Neural cell (in vitro differentiated cells): ENCODE measurements at regions not wholly inside any gene's neighbourhood (a gene's known extent, or its start where the extent isn't known, plus 50 kb on each side); places are given as distances from the start of the nearest gene placed in this dataset.

Experiments
- H2AFZ ChIP-seq: fragments of 200-600, 300-800 bp; sonication (generic), shearing (Covaris generic); 2 replicates; pipeline ENCODE4 v1.6.0; 2014; ENCODE audit warnings: low read depth, mild to moderate bottlenecking, antibody characterized with exemption, low read length, moderate library complexity
- H3F3A ChIP-seq: fragments of 200-600 bp; shearing (Covaris generic); 2 replicates; pipeline ENCODE4 v1.6.1; 2016; ENCODE audit warnings: mild to moderate bottlenecking, moderate library complexity, mixed read lengths, antibody characterized with exemption, low read length; ENCODE audit not compliant: insufficient read depth, poor library complexity, severe bottlenecking
- H3K27ac ChIP-seq: fragments of 200-600, 300-800 bp; sonication (generic), shearing (Covaris generic); 2 replicates; pipeline ENCODE4 v1.5.1; 2014; ENCODE audit warnings: mild to moderate bottlenecking, low read length, moderate library complexity
- H3K27me3 ChIP-seq: fragments of 300-800, 200-600 bp; sonication (generic), shearing (Covaris generic); 2 replicates; pipeline ENCODE4 v1.6.0; 2014; ENCODE audit warnings: mild to moderate bottlenecking, low read depth, low read length, moderate library complexity; ENCODE audit not compliant: insufficient read depth
- H3K36me3 ChIP-seq: fragments of 300-800, 200-600 bp; sonication (generic), shearing (Covaris generic); 2 replicates; pipeline ENCODE4 v1.5.1; 2014; ENCODE audit warnings: mild to moderate bottlenecking, antibody characterized with exemption, low read length, moderate library complexity; ENCODE audit not compliant: insufficient read depth
- H3K4me2 ChIP-seq: fragments of 300-800, 200-600 bp; sonication (generic), shearing (Covaris generic); 2 replicates; pipeline ENCODE4 v1.6.0; 2014; ENCODE audit warnings: mild to moderate bottlenecking, low read length
- H3K4me3 ChIP-seq: fragments of 300-800, 200-600 bp; sonication (generic), shearing (Covaris generic); 2 replicates; pipeline ENCODE4 v1.5.1; 2014; ENCODE audit warnings: mild to moderate bottlenecking, low read length, moderate library complexity
- H3K79me2 ChIP-seq: fragments of 200-600 bp; shearing (Covaris generic); replicated peaks from 2 replicates; pipeline ENCODE4 v1.6.0; 2014; ENCODE audit warnings: mild to moderate bottlenecking, low read length, moderate library complexity; ENCODE audit not compliant: insufficient read depth
- H3K9ac ChIP-seq: fragments of 300-800, 200-600 bp; sonication (generic), shearing (Covaris generic); 2 replicates; pipeline ENCODE4 v1.6.1; 2016; ENCODE audit warnings: mild to moderate bottlenecking, low read length, mixed read lengths
- H3K9me2 ChIP-seq: fragments of 200-600 bp; shearing (Covaris generic); 2 replicates; pipeline ENCODE4 v1.6.1; 2016; ENCODE audit warnings: mild to moderate bottlenecking, low read length, mixed read lengths; ENCODE audit not compliant: insufficient read depth
- H3K9me3 ChIP-seq: fragments of 200-600, 300-800 bp; sonication (generic), shearing (Covaris generic); 2 replicates; pipeline ENCODE4 v1.6.1; 2016; ENCODE audit warnings: mild to moderate bottlenecking, mixed run types, low read length, moderate library complexity, mixed read lengths
- H4K20me1 ChIP-seq: fragments of 200-600 bp; shearing (Covaris generic); 2 replicates; pipeline ENCODE4 v1.6.1; 2016; ENCODE audit warnings: mild to moderate bottlenecking, mixed run types; ENCODE audit not compliant: insufficient read depth
- EP300 ChIP-seq: fragments of 450-650 bp; conservative IDR thresholded peaks from 2 replicates; pipeline ENCODE4 v1.6.1; 2014; ENCODE audit warnings: antibody characterized with exemption, mild to moderate bottlenecking, moderate library complexity; ENCODE audit not compliant: poor library complexity, severe bottlenecking
- EZH2 ChIP-seq: fragments of 200-600, 300-800 bp; shearing (Covaris generic), sonication (generic); IDR thresholded peaks from 2 replicates; pipeline ENCODE4 v1.6.1; 2014; ENCODE audit warnings: antibody characterized with exemption, low read length, borderline replicate concordance, mild to moderate bottlenecking; ENCODE audit not compliant: insufficient read depth, poor library complexity, severe bottlenecking
- MXI1 ChIP-seq: fragments of 450-650 bp; conservative IDR thresholded peaks from 2 replicates; pipeline ENCODE4 v1.6.1; 2014; ENCODE audit warnings: antibody characterized with exemption, mild to moderate bottlenecking; ENCODE audit not compliant: poor library complexity, severe bottlenecking
- POLR2AphosphoS5 ChIP-seq: IDR thresholded peaks from 2 replicates; pipeline ENCODE4 v1.6.1; 2012
- RAD21 ChIP-seq: fragments of 450-650 bp; conservative IDR thresholded peaks from 2 replicates; pipeline ENCODE4 v1.6.1; 2014; ENCODE audit warnings: antibody characterized with exemption, mild to moderate bottlenecking, moderate library complexity
- SMC3 ChIP-seq: fragments of 450-650 bp; conservative IDR thresholded peaks from 2 replicates; pipeline ENCODE4 v1.6.1; 2014; ENCODE audit warnings: antibody characterized with exemption, mild to moderate bottlenecking, moderate library complexity; ENCODE audit not compliant: poor library complexity
- TAF1 ChIP-seq: IDR thresholded peaks from 2 replicates; pipeline ENCODE4 v1.6.1; 2012; ENCODE audit warnings: low read depth
- TF ChIP-seq, protein P1 (sequence below): fragments of 450-650 bp; IDR thresholded peaks from 2 replicates; pipeline ENCODE4 v1.5.1; 2014; ENCODE audit warnings: antibody characterized with exemption, mild to moderate bottlenecking, moderate library complexity; ENCODE audit not compliant: poor library complexity, severe bottlenecking
- TF ChIP-seq, protein P2 (sequence below): IDR thresholded peaks from 2 replicates; pipeline ENCODE4 v1.6.1; 2012; ENCODE audit warnings: borderline replicate concordance

DNA sequence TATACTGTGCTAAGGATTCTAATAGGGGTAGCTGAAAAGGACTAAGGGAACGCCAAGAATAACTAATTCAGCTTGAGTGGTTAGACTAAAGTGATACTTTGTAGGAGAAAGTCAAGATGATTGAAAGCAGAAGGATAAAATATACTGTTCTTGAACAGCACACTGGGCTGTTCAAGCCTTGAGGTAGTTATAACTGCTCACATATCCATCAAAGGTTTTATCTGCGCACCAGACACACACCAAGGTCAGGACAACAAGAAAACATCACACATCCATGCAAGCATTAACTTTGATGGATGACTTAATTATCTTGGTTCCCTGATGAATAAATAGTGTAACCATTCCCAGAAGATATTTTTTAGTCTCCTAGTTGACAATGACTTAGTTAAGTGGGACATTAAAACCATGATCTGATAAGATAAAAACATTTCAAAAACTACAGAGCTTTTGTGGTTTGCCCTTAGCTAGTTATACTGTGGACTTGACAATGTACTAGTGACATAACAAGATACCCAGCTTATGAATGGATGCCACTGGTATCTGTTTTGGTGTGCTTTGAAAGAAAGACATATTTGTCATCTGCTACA is 728.9 kb downstream of the JRKL start:
- H2AFZ ChIP-seq = no peak overlapping the region
- no peak overlapping the region for H3K27ac ChIP-seq
- H3K9ac ChIP-seq = no peak overlapping the region
- H3K27me3 ChIP-seq = no peaks in the 10 kb centered on the region
- H3K9me3 ChIP-seq = no peaks in the 10 kb centered on the region
- no peak for TF ChIP-seq MXI1
- TF ChIP-seq, protein P1, sequence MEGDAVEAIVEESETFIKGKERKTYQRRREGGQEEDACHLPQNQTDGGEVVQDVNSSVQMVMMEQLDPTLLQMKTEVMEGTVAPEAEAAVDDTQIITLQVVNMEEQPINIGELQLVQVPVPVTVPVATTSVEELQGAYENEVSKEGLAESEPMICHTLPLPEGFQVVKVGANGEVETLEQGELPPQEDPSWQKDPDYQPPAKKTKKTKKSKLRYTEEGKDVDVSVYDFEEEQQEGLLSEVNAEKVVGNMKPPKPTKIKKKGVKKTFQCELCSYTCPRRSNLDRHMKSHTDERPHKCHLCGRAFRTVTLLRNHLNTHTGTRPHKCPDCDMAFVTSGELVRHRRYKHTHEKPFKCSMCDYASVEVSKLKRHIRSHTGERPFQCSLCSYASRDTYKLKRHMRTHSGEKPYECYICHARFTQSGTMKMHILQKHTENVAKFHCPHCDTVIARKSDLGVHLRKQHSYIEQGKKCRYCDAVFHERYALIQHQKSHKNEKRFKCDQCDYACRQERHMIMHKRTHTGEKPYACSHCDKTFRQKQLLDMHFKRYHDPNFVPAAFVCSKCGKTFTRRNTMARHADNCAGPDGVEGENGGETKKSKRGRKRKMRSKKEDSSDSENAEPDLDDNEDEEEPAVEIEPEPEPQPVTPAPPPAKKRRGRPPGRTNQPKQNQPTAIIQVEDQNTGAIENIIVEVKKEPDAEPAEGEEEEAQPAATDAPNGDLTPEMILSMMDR = no peak
- TF ChIP-seq, protein P2, sequence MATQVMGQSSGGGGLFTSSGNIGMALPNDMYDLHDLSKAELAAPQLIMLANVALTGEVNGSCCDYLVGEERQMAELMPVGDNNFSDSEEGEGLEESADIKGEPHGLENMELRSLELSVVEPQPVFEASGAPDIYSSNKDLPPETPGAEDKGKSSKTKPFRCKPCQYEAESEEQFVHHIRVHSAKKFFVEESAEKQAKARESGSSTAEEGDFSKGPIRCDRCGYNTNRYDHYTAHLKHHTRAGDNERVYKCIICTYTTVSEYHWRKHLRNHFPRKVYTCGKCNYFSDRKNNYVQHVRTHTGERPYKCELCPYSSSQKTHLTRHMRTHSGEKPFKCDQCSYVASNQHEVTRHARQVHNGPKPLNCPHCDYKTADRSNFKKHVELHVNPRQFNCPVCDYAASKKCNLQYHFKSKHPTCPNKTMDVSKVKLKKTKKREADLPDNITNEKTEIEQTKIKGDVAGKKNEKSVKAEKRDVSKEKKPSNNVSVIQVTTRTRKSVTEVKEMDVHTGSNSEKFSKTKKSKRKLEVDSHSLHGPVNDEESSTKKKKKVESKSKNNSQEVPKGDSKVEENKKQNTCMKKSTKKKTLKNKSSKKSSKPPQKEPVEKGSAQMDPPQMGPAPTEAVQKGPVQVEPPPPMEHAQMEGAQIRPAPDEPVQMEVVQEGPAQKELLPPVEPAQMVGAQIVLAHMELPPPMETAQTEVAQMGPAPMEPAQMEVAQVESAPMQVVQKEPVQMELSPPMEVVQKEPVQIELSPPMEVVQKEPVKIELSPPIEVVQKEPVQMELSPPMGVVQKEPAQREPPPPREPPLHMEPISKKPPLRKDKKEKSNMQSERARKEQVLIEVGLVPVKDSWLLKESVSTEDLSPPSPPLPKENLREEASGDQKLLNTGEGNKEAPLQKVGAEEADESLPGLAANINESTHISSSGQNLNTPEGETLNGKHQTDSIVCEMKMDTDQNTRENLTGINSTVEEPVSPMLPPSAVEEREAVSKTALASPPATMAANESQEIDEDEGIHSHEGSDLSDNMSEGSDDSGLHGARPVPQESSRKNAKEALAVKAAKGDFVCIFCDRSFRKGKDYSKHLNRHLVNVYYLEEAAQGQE = no peak
- TF ChIP-seq SMC3 = no peak
- TF ChIP-seq TAF1 = no peak
- no peak for TF ChIP-seq RAD21
- TF ChIP-seq POLR2AphosphoS5 = no peak
- TF ChIP-seq EP300 = no peak
- TF ChIP-seq EZH2 = no peak
- H3K4me2 ChIP-seq = no peak overlapping the region
- no peaks in the 10 kb centered on the region for H3K9me2 ChIP-seq
- H4K20me1 ChIP-seq = no peaks in the 10 kb centered on the region
- no peaks in the 10 kb centered on the region for H3F3A ChIP-seq
- no peaks in the 10 kb centered on the region for H3K79me2 ChIP-seq
- H3K4me3 ChIP-seq = no peak overlapping the region
- H3K36me3 ChIP-seq = no peaks in the 10 kb centered on the region

DNA sequence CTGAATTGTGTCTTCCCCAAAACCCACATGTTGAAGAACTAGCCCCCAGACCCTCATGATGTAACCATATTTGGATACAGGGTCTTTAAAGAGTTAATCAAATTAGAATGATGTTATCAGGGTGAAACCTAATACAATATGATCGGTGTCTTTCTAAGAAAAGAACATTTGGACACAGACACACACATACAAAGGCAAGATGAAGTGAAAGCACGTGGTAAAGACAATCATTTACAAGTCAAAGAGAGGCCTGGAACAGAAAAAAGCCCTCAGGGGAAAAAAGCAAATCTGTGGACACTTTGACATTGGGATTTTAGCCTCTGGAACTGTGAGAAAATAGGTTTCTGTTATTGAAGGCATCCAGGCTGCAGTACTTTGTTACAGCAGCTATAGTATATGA is 733.4 kb downstream of the JRKL start:
- Histone ChIP-seq H3K27me3 (no peaks in the 10 kb centered on the region), H3K4me3 (no peak overlapping the region), H3K4me2 (no peak overlapping the region), H3F3A (no peaks in the 10 kb centered on the region), H3K9ac (no peak overlapping the region), H4K20me1 (no peaks in the 10 kb centered on the region), H3K27ac (no peak overlapping the region), H3K36me3 (no peaks in the 10 kb centered on the region), H2AFZ (no peak overlapping the region), H3K9me3 (no peaks in the 10 kb centered on the region), H3K9me2 (no peaks in the 10 kb centered on the region), H3K79me2 (no peaks in the 10 kb centered on the region)
- TF ChIP-seq MXI1 (no peak), EZH2 (no peak), RAD21 (no peak), TAF1 (no peak), EP300 (no peak), SMC3 (no peak), POLR2AphosphoS5 (no peak)
- TF ChIP-seq, protein P2 = no peak
- TF ChIP-seq, protein P1 = no peak
